A204.1 (cell line): ENCODE measurements at regions not wholly inside any gene's neighbourhood (a gene's known extent, or its start where the extent isn't known, plus 50 kb on each side); places are given as distances from the start of the nearest gene placed in this dataset.
"Not testable (repeated sequence)": the region's sequence is repeated elsewhere in the genome, so short reads cannot be mapped to it uniquely, and the experiment has no call there.

ENCODE experiments used
- FAIRE-seq: peaks from 2 replicates; lab custom pipeline; 2012; peaks lifted over from hg19 to GRCh38; lab: Jason Lieb, UNC

GRCh38 chr3:109806929-109807328 lies 469.6 kb upstream of the DPPA4 start:
- FAIRE-seq, result no peak

GRCh38 chr3:109809513-109809912 lies 472.2 kb upstream of the DPPA4 start:
- no peak for FAIRE-seq

GRCh38 chr3:109818081-109818480 lies 480.7 kb upstream of the DPPA4 start:
- no peak for FAIRE-seq

- no peak for FAIRE-seq
These were observed 482.4 kb upstream of the DPPA4 start for GRCh38 chr3:109819734-109820133.

- FAIRE-seq, result no peak
These were observed 488.8 kb upstream of the DPPA4 start for GRCh38 chr3:109825971-109826810.

GRCh38 chr3:109831403-109831802 lies 494.1 kb upstream of the DPPA4 start:
- FAIRE-seq, result no peak

- no peak for FAIRE-seq
These were observed 498.6 kb upstream of the DPPA4 start for GRCh38 chr3:109835958-109836357.

GRCh38 chr3:109851854-109852253 lies 514.5 kb upstream of the DPPA4 start:
- FAIRE-seq, result no peak

- FAIRE-seq, result no peak
These were observed 514.9 kb upstream of the DPPA4 start for GRCh38 chr3:109852283-109852682.

- no peak for FAIRE-seq
These were observed 515.9 kb upstream of the DPPA4 start for GRCh38 chr3:109853077-109853731.

GRCh38 chr3:109863701-109864100 lies 526.4 kb upstream of the DPPA4 start:
- no peak for FAIRE-seq

- no peak for FAIRE-seq
These were observed 527.1 kb upstream of the DPPA4 start for GRCh38 chr3:109864452-109864851.

GRCh38 chr3:109869586-109869985 lies 532.2 kb upstream of the DPPA4 start:
- FAIRE-seq, result no peak

- no peak for FAIRE-seq
These were observed 537.8 kb upstream of the DPPA4 start for GRCh38 chr3:109874896-109875708.

GRCh38 chr3:109877616-109878015 lies 540.3 kb upstream of the DPPA4 start:
- not testable (repeated sequence) for FAIRE-seq

GRCh38 chr3:109882144-109882543 lies 544.8 kb upstream of the DPPA4 start:
- FAIRE-seq, result no peak

- no peak for FAIRE-seq
These were observed 549.9 kb upstream of the DPPA4 start for GRCh38 chr3:109887293-109887692.

GRCh38 chr3:109888026-109888425 lies 550.7 kb upstream of the DPPA4 start:
- no peak for FAIRE-seq

GRCh38 chr3:109897734-109898133 lies 560.4 kb upstream of the DPPA4 start:
- no peak for FAIRE-seq

- no peak for FAIRE-seq
These were observed 562.6 kb upstream of the DPPA4 start for GRCh38 chr3:109899925-109900324.

- no peak for FAIRE-seq
These were observed 563.4 kb upstream of the DPPA4 start for GRCh38 chr3:109900783-109901182.

GRCh38 chr3:109902549-109902948 lies 565.2 kb upstream of the DPPA4 start:
- no peak for FAIRE-seq

- FAIRE-seq, result no peak
These were observed 565.8 kb upstream of the DPPA4 start for GRCh38 chr3:109903100-109903499.
